Lower leg skin (tissue), 4 donors: ENCODE measurements at regions not wholly inside any gene's neighbourhood (a gene's known extent, or its start where the extent isn't known, plus 50 kb on each side); places are given as distances from the start of the nearest gene placed in this dataset.

ENCODE experiments used
- DNase-seq, 2 donors: peaks; one replicate each; pipeline ENCODE4 v3.0.0-alpha.2; 2019; ENCODE audit warnings: low spot score in 2 of 2
- H3K4me3 ChIP-seq: fragments of 200-600 bp; sonication (generic); 2 replicates; pipeline ENCODE4 v1.5.1; 2017; ENCODE audit warnings: mild to moderate bottlenecking, low read depth; ENCODE audit not compliant: poor library complexity, severe bottlenecking
- POLR2A ChIP-seq, 2 donors: fragments of 450-650 bp; IDR thresholded peaks; one replicate each; pipeline ENCODE4 v1.6.1; 2016 to 2017; ENCODE audit warnings: antibody characterized with exemption in 2 of 2, mild to moderate bottlenecking in 1 of 2, moderate library complexity in 1 of 2
- WGBS, 2 donors: methylation state at CpG; one replicate each; pipeline ENCODE4 v1.1.5; 2018; 5-methylcytosine and 5-hydroxymethylcytosine counted together
- intact Hi-C: fragments of 100-400 bp; cut with DNase I; formaldehyde crosslinking; loops from one replicate; pipeline ENCODE4 v1.15.0; 2023; ENCODE audit warnings: low total_unique reads
- TF ChIP-seq, protein P1 (sequence below), 3 donors: fragments of 450-650 bp; IDR thresholded peaks; one replicate each; pipeline ENCODE4 v1.5.1; 2016; ENCODE audit warnings: antibody characterized with exemption in 3 of 3, mild to moderate bottlenecking in 3 of 3, moderate library complexity in 2 of 3

DNA sequence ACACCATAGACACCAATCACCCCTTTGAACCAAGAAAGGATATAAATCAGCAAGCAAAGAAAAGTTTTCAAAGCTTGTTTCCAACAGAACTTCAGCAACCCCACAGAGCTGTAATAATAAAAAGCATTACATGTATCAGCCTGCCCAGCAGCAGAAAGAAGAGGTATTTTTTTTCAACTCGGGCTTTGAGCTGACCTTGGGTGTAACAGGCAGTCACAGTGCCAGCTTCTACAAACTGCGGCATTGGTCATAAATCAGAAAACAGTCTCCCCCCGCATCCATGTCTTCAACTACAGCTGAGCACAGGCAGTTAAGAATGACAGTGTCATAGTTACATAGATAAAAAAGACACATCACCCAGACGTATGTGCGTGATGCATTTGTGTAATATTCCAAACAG is 671.0 kb upstream of the SLITRK1 start:
- intact Hi-C loops = no loop called here
- H3K4me3 ChIP-seq = no peak overlapping the region
- no peak for DNase-seq
- 27 to 30% methylated on average over 5 of the region's 5 CpGs for WGBS, 2 donors
- TF ChIP-seq, protein P1, sequence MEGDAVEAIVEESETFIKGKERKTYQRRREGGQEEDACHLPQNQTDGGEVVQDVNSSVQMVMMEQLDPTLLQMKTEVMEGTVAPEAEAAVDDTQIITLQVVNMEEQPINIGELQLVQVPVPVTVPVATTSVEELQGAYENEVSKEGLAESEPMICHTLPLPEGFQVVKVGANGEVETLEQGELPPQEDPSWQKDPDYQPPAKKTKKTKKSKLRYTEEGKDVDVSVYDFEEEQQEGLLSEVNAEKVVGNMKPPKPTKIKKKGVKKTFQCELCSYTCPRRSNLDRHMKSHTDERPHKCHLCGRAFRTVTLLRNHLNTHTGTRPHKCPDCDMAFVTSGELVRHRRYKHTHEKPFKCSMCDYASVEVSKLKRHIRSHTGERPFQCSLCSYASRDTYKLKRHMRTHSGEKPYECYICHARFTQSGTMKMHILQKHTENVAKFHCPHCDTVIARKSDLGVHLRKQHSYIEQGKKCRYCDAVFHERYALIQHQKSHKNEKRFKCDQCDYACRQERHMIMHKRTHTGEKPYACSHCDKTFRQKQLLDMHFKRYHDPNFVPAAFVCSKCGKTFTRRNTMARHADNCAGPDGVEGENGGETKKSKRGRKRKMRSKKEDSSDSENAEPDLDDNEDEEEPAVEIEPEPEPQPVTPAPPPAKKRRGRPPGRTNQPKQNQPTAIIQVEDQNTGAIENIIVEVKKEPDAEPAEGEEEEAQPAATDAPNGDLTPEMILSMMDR (IDR thresholded peaks at IDR 0.05) = no peak
- no peak for TF ChIP-seq POLR2A (IDR thresholded peaks at IDR 0.05)

DNA sequence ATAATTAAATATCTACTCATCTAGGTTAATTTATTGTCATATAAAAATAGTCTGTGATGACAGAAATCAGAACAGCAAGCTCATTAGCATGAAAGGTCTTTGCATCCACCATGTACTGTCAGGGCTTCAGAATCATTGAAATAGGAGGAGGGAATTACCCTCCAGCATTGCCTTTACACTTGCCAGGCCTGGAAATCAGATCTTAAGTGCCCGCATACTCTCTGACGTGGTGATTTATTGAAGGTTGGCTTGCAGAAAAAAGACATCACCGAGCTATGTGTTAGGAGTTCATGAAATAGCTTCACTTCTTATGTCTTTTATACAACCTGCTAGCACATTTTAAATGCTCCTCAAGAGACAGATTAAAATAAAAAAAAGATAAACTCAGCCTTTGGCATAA is 661.7 kb upstream of the SLITRK1 start:
- no peak for DNase-seq
- H3K4me3 ChIP-seq = no peak overlapping the region
- TF ChIP-seq, protein P1 (IDR thresholded peaks at IDR 0.05) = no peak
- TF ChIP-seq POLR2A (IDR thresholded peaks at IDR 0.05) = no peak
- WGBS, 2 donors = 35 to 58% methylated on average over 3 of the region's 3 CpGs
- intact Hi-C loops = no loop called here

DNA sequence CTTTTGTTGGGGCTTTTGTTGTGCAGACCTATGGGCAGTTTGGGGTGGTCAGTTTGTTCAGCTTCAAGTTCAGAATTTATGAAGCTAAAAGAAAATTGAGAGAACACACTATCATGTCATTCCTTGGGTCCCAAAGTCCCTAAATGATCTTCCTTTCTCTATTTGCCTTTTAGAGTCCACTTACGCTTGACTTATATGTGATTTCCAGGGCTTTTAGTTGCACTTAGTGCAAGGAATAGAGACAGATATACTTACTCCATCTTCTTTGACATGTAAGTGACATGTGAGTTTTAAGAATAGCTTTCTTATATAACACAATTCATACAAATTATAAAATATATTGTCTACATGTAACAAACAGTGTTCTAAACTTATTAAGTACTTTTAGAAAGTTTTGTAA is 660.1 kb upstream of the SLITRK1 start:
- DNase-seq = no peak
- intact Hi-C loops = no loop called here
- 48 to 93% methylated on average over 1 of the region's 1 CpG for WGBS, 2 donors
- TF ChIP-seq, protein P1 (IDR thresholded peaks at IDR 0.05) = no peak
- no peak for TF ChIP-seq POLR2A (IDR thresholded peaks at IDR 0.05)
- H3K4me3 ChIP-seq = no peak overlapping the region

DNA sequence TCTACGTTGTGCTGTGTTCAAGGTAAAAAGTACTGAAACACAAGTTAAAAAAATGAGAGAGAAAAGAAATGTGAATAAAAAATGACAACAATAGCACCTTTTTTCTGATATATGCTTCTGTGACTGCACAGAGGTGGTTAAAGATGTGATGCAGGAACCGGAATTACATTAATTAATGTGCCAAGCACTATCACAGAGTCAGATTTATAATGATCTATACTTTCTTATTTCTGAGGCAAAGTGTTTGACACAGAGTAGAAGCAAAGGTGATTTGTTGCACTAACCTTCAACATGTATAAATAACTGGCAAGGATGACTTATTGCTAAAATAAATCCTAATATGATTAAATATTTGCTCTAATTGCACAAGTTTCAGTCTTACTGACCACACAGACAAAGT is 654.6 kb upstream of the SLITRK1 start:
- no peak for DNase-seq
- no peak for TF ChIP-seq POLR2A (IDR thresholded peaks at IDR 0.05)
- TF ChIP-seq, protein P1 (IDR thresholded peaks at IDR 0.05) = no peak
- 61 to 71% methylated on average over 2 of the region's 2 CpGs for WGBS, 2 donors
- intact Hi-C loops = no loop called here
- H3K4me3 ChIP-seq = no peak overlapping the region

DNA sequence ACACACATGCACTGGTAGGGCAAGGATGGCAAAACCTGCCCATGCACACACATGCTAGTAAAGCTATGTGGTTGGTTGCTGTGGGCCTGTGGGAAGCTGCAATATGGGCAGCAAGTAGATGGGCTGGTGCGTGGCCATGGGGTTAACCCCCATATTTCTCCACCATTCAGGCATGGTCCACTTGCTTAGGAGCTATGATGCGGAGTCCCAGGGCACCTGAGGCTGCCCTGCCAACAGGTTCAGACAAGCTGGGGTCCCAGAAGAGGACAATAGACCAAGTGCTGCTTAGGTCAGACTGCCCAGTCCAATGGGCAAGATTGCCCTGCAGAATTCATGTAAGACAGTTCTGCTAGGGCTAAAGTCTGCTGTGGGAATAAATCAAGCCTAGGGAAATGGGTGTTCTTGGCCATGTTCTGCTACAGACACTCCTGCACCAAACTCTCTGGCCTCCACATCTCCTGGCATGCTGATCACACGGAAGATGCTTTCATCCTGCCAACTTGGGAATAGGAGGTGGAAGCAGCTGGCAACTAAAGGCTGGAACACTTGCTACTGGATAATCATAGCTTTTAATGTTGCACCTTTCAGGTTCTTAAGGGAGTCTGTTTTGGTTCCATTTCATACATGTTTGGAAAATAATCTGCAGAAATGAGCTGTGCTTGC is 646.3 kb upstream of the SLITRK1 start:
- intact Hi-C loops = no loop called here
- DNase-seq = no peak
- no peak overlapping the region for H3K4me3 ChIP-seq
- 72 to 77% methylated on average over 3 of the region's 3 CpGs for WGBS, 2 donors
- TF ChIP-seq, protein P1 (IDR thresholded peaks at IDR 0.05) = no peak
- TF ChIP-seq POLR2A (IDR thresholded peaks at IDR 0.05) = no peak

DNA sequence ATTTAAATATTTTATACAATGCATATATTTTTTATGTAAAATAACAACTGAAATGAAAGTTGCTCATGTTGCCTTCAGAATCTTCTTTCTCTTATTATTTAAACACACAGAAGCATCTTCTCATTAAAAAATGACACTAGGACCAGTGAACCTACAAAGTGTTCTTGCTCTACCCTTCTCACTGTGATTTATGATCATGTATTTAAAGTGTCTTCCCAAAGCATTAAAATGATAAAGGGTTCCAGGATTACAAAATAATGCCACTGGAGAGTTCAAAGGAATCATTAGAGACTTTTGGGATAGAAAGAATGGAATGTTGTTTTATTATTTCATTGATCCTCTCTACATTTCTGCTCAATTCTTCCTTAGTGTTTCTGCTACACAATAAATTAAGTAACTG is 643.6 kb upstream of the SLITRK1 start:
- DNase-seq = no peak
- no peak overlapping the region for H3K4me3 ChIP-seq
- intact Hi-C loops = no loop called here
- TF ChIP-seq, protein P1 (IDR thresholded peaks at IDR 0.05) = no peak
